BLaER1 (cell line): ENCODE measurements at regions not wholly inside any gene's neighbourhood (a gene's known extent, or its start where the extent isn't known, plus 50 kb on each side); places are given as distances from the start of the nearest gene placed in this dataset.

ENCODE experiments used
- H3K27ac ChIP-seq: shearing (Covaris generic); formaldehyde crosslinking; 2 replicates; pipeline ENCODE4 v1.8.1; 2022
- H3K27me3 ChIP-seq: shearing (Covaris generic); formaldehyde crosslinking; 2 replicates; pipeline ENCODE4 v1.8.1; 2022
- H3K36me3 ChIP-seq: shearing (Covaris generic); formaldehyde crosslinking; 2 replicates; pipeline ENCODE4 v1.8.1; 2022
- H3K4me1 ChIP-seq: shearing (Covaris generic); formaldehyde crosslinking; 2 replicates; pipeline ENCODE4 v1.8.1; 2022
- H3K4me2 ChIP-seq: shearing (Covaris generic); formaldehyde crosslinking; 2 replicates; pipeline ENCODE4 v1.8.1; 2022
- H3K4me3 ChIP-seq: shearing (Covaris generic); formaldehyde crosslinking; 2 replicates; pipeline ENCODE4 v1.8.1; 2022
- H3K9ac ChIP-seq: shearing (Covaris generic); formaldehyde crosslinking; 2 replicates; pipeline ENCODE4 v1.8.1; 2022
- H3K9me3 ChIP-seq: shearing (Covaris generic); formaldehyde crosslinking; 2 replicates; pipeline ENCODE4 v1.8.1; 2022
- H4K20me1 ChIP-seq: shearing (Covaris generic); formaldehyde crosslinking; 2 replicates; pipeline ENCODE4 v1.8.1; 2022
- Cebpa-rat ChIP-seq: shearing (Covaris generic); IDR thresholded peaks from 2 replicates; pipeline ENCODE4 v1.8.1; 2022

DNA sequence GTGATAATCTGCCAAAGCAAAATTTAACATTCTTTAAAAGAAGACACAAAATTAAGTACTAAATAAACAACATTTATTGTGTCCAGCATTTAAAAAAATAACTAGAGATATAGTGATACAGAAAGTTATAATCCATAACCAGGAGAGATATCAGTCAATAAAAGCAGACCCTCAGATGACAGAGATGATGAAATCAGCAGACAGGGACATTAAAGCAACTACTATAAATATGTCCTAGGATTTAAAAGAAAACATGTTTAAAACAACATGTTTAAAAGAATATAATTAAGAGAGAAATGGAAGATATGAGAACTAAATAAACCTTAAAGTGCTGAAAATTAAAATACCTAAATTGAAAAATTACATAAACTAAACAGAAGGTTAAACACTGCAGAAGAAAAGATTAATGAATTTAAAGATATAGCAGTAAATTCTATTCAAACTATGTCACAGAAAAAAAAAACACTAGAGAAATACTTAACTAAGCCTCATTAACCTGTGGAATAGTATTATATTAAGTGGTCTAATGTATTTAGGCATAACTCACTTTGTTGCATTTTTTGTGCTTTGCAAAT lies 261.2 kb upstream of the NR5A2 start:
- H3K27ac ChIP-seq = no peak overlapping the region
- no peak overlapping the region for H3K4me3 ChIP-seq
- no peaks in the 10 kb centered on the region for H4K20me1 ChIP-seq
- peaks cover 19% of the 10 kb centered on the region for H3K9me3 ChIP-seq
- H3K36me3 ChIP-seq = no peaks in the 10 kb centered on the region
- no peaks in the 10 kb centered on the region for H3K27me3 ChIP-seq
- no peak for TF ChIP-seq Cebpa-rat
- H3K4me1 ChIP-seq = no peaks in the 10 kb centered on the region
- no peak overlapping the region for H3K4me2 ChIP-seq
- no peak overlapping the region for H3K9ac ChIP-seq

DNA sequence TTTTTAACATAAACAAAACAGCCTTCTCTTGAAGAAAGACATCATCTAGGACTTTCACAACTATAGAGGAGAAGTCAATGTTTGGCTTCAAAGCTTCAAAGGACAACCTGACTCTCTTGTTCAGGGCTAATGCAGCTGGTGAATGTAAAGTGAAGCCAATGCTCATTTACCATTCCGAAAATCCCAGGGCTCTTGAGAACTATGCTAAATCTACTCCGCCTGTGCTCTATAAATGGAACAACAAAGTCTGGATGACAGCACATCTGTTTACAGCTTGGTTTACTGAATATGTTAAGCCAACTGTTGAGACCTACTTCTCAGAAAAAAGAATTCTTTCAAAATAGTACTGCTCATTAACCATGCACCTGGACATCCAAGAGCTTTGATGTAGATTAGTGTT lies 259.8 kb upstream of the NR5A2 start:
- Histone ChIP-seq H3K27me3 (no peaks in the 10 kb centered on the region), H3K9ac (no peak overlapping the region), H3K9me3 (peaks cover 19% of the 10 kb centered on the region), H3K4me1 (no peaks in the 10 kb centered on the region), H3K4me3 (no peak overlapping the region), H3K36me3 (no peaks in the 10 kb centered on the region), H3K4me2 (no peak overlapping the region), H3K27ac (no peak overlapping the region), H4K20me1 (no peaks in the 10 kb centered on the region)
- no peak for TF ChIP-seq Cebpa-rat

DNA sequence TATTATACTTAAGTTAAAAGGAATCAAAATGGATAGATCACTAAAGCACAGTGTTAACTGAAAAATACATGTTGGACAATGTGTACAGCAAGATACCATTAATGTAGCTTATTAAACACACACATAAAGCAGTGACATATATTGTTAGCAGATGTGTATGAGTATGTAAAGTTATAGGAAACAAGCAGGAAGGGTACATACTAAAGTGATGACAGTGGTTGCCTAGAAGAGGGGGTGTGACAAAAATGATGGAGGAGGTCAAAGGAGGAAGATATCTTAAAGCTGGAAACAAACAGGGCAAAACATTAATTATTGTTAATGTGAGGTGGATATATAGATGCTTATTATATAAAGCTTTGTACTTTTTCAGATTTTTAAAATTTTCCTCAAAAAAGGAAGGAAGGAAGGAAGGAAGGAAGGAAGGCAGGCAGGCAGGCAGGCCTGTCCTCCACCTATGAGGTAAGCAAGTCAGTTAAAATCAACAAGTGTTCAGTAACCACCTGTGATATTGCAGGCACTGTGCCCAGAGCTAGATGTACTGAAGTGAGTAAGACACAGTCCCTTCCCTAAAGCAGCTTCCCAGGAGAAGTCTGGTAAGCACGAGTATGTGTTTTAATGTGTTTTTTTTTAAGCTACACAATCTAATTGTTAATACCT lies 252.9 kb upstream of the NR5A2 start:
- no peak overlapping the region for H3K4me2 ChIP-seq
- no peaks in the 10 kb centered on the region for H3K9me3 ChIP-seq
- no peaks in the 10 kb centered on the region for H3K36me3 ChIP-seq
- no peak overlapping the region for H3K9ac ChIP-seq
- no peaks in the 10 kb centered on the region for H4K20me1 ChIP-seq
- H3K4me1 ChIP-seq = no peaks in the 10 kb centered on the region
- no peak overlapping the region for H3K27ac ChIP-seq
- TF ChIP-seq Cebpa-rat = no peak
- no peaks in the 10 kb centered on the region for H3K27me3 ChIP-seq
- H3K4me3 ChIP-seq = no peak overlapping the region

DNA sequence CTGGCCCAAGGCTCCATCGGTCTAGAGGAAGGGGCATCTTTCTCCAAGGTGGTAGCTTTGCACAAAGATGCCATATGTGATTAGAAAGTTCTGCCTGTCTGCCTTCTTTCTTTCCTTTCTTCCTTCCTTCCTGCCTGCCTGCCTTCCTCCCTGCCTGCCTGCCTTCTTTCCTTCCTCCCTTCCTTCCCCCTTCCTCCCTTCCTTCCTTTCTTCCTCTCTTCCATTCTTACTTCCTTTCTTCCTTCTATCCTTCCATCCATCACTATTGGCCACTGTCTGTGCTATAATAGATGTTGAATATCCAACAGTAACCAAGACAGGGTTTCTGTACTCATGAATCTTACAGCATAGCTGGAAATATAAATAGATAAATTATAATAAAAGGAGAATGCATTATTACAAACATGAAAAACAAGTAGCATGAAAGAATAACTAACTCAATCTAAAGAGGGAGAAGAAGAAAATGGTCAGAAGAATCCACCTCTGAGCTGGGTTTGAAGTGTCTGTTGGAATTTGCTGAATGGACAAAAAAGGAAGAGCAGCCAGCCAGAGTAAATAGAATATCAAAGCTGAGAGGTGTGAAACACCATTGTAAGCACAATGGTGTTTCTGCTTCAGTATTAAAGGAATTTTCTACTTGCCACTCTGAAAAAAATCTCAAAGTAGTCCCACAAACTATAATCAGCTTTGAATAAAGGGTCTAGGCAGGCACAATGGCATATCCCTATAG lies 250.6 kb upstream of the NR5A2 start:
- H3K9me3 ChIP-seq = no peaks in the 10 kb centered on the region
- H3K4me3 ChIP-seq = no peak overlapping the region
- no peaks in the 10 kb centered on the region for H4K20me1 ChIP-seq
- H3K36me3 ChIP-seq = no peaks in the 10 kb centered on the region
- no peaks in the 10 kb centered on the region for H3K27me3 ChIP-seq
- no peak overlapping the region for H3K4me2 ChIP-seq
- no peak overlapping the region for H3K9ac ChIP-seq
- H3K27ac ChIP-seq = no peak overlapping the region
- TF ChIP-seq Cebpa-rat = no peak
- H3K4me1 ChIP-seq = no peaks in the 10 kb centered on the region

DNA sequence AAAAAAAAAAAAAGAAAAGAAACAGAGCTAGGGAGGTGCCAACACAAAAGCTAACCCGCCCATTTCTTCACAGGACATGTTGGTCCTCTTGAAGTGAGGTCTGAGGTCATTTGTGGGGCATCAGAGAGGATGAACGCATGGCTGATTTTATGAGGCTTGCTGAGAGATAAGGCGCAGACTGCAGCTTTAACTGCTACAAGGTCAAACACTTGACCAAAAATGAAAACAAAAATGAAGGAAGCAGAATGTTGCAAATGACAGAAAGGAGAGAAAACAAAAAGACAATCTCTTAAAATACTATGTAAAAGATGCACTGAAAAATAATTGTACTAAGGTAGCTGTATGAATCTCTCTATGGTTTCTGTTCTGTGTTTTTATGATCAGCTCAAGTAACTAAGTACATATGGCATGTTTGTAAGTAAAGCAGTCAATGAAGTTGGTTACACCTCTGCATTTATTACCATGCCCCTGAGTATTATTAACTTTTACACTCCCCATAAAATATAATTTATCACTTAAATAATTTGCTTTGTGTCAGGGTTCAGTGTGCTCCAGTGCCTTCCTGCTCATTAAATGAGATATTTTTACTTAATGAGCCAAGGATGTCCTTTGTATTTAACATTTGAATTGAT lies 249.1 kb upstream of the NR5A2 start:
- no peak overlapping the region for H3K4me2 ChIP-seq
- no peaks in the 10 kb centered on the region for H3K4me1 ChIP-seq
- H3K4me3 ChIP-seq = no peak overlapping the region

DNA sequence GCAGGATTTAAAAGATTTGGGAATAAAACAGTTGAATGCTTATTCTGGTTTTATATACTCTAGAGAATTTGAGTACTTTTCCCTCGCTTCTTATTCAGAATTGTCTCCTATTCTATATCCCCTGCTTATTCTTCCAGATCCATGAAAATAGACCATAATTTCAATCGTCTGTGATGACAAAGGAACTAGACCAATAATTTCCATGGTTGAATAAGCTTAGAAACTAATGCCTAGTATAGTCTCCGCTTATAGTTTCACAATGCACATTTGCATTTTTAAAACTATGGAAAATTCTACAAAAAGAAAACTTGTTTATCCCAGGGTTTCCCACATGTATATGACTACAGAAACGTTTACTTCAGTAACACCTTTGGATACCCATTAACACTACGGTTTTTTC lies 247.4 kb upstream of the NR5A2 start:
- no peaks in the 10 kb centered on the region for H3K4me1 ChIP-seq
- no peak for TF ChIP-seq Cebpa-rat
- H3K9me3 ChIP-seq = no peaks in the 10 kb centered on the region

More for the DNA sequence above, 249.1 kb upstream of the NR5A2 start:
- Histone ChIP-seq H3K27ac (no peak overlapping the region), H4K20me1 (no peaks in the 10 kb centered on the region), H3K9ac (no peak overlapping the region), H3K27me3 (no peaks in the 10 kb centered on the region), H3K36me3 (no peaks in the 10 kb centered on the region), H3K9me3 (no peaks in the 10 kb centered on the region)
- no peak for TF ChIP-seq Cebpa-rat

DNA sequence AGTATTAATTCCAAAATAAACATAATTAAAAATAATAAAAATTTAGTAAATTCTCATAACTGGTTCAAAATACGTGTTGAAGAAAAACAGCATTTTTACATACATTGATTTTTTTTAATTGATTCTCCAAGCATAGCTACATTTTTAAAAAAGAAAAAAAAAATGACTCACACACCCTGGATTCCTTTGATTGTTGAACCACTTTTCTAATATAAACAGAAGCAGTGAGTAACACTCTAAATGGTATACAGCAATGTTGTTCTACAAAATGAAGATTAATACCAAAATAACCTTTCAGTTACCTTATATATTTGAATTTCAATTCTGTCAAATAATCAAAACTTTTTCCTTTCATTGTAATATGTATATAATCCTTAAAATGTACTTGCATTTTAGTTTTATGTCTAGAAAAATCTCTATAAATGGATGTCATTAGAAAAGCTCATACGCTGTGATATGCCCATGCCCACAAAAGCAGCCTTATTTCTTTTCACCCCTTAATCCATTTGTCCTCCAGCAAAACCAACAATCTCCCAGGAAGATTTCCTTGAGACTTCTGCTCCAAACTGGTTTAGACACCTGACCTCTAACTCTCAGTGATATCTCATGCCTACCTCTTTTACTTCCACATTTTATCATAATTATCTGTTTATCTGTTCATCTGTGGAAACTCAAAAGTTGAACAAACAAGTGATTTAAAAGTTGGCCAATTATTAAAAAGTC lies 246.4 kb upstream of the NR5A2 start:
- Histone ChIP-seq H3K9ac (no peak overlapping the region), H3K36me3 (no peaks in the 10 kb centered on the region), H3K27ac (no peak overlapping the region), H3K27me3 (no peaks in the 10 kb centered on the region), H4K20me1 (no peaks in the 10 kb centered on the region), H3K4me2 (no peak overlapping the region), H3K4me1 (no peaks in the 10 kb centered on the region), H3K9me3 (no peaks in the 10 kb centered on the region), H3K4me3 (no peak overlapping the region)
- TF ChIP-seq Cebpa-rat = no peak

More for the DNA sequence above, 247.4 kb upstream of the NR5A2 start:
- Histone ChIP-seq H3K4me3 (no peak overlapping the region), H3K27ac (no peak overlapping the region), H3K4me2 (no peak overlapping the region), H3K36me3 (no peaks in the 10 kb centered on the region), H3K27me3 (no peaks in the 10 kb centered on the region), H3K9ac (no peak overlapping the region), H4K20me1 (no peaks in the 10 kb centered on the region)

DNA sequence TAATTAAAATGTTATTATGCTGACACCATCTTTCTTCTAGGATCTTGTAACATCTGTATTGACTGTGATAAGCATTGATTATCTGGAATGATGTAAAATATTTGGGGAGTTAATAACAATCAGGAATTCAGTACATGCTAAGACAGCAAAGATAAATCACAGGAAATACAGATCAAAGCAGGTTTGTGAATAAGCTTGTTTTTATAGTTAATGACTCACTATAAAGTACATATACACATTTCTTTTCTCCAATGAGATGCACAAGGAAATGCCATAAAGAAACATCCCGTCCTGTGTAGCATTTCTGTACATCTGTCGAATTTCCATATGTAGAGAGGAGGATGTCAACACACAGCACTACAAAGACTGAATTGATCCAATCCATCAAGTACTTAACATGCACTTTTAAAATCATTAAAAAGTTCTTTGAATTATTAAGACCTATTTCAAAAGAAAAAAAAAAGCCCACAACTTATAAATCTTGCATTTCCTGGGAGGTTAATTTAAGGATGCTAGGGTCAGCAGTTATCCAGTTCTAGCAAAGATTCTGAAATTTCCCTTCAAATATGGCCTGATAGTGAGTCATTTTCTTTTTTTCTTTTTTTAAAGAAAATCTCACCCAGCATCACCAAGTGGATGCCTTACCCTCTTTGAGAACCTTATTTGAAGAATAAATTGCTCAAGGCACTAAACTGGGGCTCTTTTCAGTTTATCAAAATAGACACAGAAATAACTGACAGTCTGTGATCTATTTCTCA lies 243.2 kb upstream of the NR5A2 start:
- Histone ChIP-seq H3K27me3 (no peaks in the 10 kb centered on the region), H3K36me3 (no peaks in the 10 kb centered on the region), H3K27ac (no peak overlapping the region), H3K4me2 (no peak overlapping the region), H3K4me3 (no peak overlapping the region), H4K20me1 (no peaks in the 10 kb centered on the region), H3K4me1 (no peaks in the 10 kb centered on the region), H3K9me3 (no peaks in the 10 kb centered on the region), H3K9ac (no peak overlapping the region)
- no peak for TF ChIP-seq Cebpa-rat

DNA sequence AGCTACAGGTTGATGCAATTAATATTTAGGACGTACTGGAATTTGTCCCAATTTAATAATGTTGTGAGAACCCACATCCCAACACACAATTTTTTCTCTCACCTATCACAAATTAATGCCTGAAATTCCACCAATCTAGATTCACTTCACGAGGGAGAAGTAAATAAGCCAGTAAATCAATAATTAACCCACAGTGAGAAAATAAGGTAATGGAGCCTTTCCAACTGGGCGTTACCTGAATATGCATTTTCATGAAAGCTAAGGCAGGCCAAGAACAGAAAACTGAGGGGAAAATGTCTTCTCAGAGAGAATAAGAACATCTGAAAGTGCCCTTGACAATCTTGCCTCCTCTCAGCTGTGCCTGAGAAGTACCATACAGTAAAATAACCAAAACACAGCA lies 240.8 kb upstream of the NR5A2 start:
- H3K4me2 ChIP-seq = no peak overlapping the region
- H3K4me1 ChIP-seq = no peaks in the 10 kb centered on the region

More for the DNA sequence above, 240.8 kb upstream of the NR5A2 start:
- TF ChIP-seq Cebpa-rat = no peak
- Histone ChIP-seq H3K4me3 (no peak overlapping the region), H3K9ac (no peak overlapping the region), H3K27ac (no peak overlapping the region), H3K27me3 (no peaks in the 10 kb centered on the region), H3K9me3 (no peaks in the 10 kb centered on the region), H4K20me1 (no peaks in the 10 kb centered on the region), H3K36me3 (no peaks in the 10 kb centered on the region)
